Activated gamma-delta T cell treated with Interleukin-2 at 50 U/mL for 16 hours (primary cell): ENCODE measurements at regions not wholly inside any gene's neighbourhood (a gene's known extent, or its start where the extent isn't known, plus 50 kb on each side); places are given as distances from the start of the nearest gene placed in this dataset.

Experiments used
- DNase-seq: peaks from one replicate; pipeline ENCODE4 v3.0.0-alpha.2; 2020

GRCh38 chr13:30026093-30026492, 175.7 kb upstream of the UBL3 start:
- DNase-seq, result no peak

DNA sequence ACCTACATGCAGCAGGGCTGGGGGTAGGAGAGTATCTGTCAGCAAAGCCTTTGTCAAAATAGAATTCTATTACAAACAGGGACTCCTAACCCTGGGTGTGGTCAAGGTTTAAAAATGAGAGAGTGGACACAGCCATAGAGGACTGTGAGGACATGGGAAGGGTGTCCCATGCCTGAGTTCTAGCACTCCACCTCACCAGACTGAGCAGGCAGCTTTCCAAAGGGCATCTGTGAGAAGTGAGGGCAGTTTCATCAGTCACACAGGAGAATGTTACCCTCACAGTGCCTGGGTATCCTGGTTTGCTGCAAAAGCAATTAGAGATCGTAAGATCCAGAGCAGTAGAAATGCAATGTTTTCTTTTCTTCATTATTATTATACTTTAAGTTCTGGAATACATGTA, 174.9 kb upstream of the UBL3 start:
- no peak for DNase-seq

GRCh38 chr13:30024125-30024865, 173.9 kb upstream of the UBL3 start:
- no peak for DNase-seq

- no peak for DNase-seq
Measured at GRCh38 chr13:30023196-30023895, 172.9 kb upstream of the UBL3 start.

- no peak for DNase-seq
Measured at GRCh38 chr13:30022796-30023195, 172.4 kb upstream of the UBL3 start.

- no peak for DNase-seq
Measured at GRCh38 chr13:30022256-30022655, 171.8 kb upstream of the UBL3 start.

DNA sequence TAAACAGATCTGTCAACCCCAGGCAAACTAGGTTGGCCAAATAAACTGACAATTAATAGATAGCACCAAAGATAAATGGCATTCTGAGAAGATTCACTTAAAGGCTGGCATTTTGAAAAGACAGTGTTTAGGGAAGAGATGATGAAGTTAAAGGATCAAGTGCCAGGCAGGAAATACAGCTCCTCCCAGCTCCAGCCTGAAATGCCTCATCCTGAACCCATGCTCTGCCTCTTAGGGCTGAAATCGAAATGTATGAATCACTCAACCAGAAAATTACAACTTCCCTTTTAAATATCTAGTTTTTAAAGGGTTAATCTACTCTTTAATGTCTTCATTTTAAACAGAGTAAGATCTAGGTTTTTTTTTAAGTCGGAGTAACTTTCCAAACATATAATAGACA, 171.2 kb upstream of the UBL3 start:
- no peak for DNase-seq

DNA sequence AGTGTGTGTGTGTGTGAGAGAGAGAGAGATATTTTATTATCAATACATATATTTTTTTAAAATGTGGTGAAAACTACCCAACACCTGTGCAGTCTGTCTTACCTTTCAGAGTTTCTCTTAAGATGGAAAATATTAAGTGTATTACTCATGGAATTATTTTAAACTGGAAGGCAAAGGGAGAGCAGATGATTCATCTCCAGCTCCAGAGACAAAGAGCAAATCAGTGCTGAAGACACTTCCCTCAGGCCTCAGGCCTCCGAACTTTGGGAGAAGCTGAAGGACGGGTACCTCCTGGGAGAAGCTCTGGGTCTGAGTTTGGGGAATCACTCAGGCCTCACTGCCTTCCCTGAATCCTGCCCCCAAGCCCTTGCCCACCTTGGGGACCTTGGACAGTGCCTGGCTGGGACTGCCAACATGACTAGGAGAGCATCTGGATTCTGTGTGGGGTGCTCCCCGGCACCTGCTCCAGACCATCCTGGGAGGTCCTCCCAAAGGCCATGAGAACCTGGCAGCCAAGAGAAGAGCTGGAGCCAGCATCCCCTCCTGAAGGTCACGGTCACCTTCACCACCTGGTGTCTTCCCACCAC, 170.4 kb upstream of the UBL3 start:
- no peak for DNase-seq

DNA sequence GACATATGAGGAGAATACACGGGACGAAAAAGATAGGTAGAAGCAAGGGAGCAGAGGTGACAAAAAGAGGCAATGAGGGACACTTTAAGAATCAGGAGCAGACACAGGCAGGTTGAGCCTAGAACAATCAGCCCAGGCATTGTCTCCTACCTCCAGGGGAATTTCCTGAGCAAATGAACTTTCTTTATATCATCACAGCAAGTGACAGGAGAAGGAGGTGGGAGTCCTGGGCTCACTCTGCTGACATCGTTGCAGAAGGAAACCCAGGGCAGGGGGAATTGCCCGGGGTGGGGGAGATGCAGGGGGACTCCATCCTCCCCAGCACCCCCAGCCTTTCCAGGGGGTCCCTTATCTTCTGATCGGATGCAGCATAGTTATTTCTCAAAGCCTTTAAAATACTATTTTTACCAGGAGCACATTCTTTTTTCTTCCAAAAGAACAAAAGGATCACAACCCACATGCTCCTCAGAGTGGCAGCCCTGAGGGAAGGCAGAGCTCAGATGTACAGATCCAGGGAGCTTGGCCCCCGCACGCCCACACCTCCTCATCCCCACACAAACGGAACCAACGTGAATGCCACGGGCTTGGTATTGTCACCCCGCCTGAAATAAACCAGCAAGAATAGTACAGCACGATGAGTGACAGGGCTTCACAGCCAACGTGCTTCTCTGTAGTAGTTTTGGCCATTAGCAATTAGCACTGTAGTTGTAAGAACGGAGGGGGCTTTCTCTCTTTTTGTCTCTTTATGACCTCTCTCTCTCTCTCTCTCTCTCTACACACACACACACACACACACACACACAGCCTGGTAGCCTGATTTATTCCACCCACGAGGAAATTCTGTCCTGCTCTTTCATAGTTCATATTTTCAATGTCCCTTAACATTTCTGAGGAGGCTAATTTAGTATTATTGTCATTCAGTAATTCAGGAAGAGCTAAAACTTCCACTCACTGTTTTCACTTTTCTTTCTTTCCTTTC, 169.5 kb upstream of the UBL3 start:
- no peak for DNase-seq

GRCh38 chr13:30017880-30018279, 167.5 kb upstream of the UBL3 start:
- no peak for DNase-seq

DNA sequence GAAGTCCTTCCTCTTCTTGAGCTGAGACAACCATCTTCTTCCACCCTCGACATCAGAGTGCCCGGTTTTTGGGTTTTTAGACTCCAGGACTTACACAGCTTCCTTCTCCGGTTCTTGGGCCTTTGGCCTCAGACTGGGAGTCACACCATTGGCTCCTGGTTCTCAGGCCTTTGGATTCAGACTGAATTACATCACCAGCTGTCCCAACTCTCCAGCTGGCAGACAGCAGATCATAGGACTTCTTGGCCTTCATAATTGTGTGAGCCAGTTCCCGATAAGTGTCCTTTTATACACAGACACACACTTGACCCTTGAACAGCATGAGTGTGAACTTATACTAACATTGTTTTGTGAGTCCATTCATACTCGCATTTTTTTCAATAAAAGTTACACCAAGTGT, 166.0 kb upstream of the UBL3 start:
- no peak for DNase-seq

- no peak for DNase-seq
Measured at GRCh38 chr13:30009411-30009810, 159.0 kb upstream of the UBL3 start.

GRCh38 chr13:30006246-30006645, 155.8 kb upstream of the UBL3 start:
- no peak for DNase-seq

DNA sequence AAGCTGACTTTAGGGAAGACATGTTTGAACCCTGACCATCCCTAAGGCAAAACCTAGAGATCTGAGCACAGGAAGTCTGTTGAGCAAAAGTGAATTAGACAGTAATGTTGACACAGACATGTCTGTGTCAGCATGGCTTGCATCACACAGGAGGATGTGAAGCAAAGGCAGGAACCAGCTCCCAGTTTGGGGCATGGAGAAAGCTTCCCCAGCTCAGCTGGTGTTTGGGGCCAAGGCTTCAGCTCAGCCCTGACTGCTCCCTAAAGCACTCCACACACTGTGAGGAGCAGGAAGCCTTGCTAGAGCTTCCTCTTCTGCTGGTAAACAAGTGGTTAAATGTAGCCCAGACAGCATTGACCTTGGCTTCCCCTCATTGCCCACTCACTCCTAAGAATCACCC, 153.8 kb upstream of the UBL3 start:
- DNase-seq, result no peak

DNA sequence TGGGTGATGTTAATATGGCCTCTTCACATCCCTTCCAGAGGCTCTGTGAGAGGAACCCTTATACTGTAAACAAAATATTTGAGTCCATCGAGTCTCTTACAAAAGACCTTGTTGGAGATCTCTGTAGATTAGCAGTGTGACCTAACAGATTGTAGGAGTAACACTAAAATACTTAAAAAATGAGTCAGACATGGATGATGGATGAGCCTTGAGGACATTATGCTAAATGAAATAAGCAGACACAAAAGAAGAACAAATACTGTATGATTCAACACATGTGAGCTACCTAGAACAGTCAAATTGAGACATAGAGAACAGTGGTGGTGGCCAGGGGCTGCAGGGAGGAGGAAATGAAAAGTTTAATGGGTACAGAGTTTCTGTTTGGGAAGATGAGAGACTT, 152.2 kb upstream of the UBL3 start:
- DNase-seq, result no peak

GRCh38 chr13:30000370-30000765, 150.0 kb upstream of the UBL3 start:
- no peak for DNase-seq

DNA sequence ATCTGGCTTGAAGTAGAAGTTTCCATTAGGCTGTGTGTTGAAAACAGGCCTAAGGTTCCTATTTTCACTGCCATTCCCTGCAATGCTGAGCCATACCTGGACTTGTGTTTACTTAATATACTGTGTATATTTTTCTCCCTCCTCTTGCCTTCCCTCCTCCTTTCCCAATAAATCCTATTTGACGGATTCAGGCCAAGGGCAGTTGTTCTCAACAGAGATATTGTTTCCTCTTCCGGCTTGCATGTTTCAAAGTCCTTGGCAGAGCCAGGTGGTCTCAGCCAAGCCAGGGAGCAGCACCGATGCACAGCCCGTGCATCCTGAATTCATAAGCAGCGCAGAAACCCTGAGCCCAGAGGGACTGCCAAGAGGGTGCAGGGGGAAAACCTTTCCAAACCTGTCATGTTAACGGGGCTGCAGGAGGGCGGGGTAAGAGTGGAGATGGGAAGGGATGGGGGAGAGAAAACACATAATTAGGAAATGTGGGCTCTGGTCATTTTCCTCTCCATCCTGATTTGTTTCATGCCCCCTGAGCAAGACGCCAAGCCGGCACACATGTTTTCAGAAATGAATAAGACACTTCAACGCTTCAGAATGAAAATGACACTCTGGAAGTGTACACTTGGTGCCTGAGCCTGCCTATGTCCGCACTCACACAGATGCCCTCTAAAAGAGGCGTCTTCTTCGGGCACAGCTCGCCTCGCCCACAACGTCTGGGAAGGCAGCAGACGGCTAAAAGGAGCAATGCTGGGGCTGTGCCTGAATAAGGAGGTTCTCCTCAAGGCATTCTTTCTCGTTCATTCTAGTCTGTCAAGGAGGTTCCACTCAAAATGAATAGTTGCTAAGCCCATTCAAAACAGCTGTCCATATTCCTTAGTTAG, 149.3 kb upstream of the UBL3 start:
- DNase-seq, result no peak

DNA sequence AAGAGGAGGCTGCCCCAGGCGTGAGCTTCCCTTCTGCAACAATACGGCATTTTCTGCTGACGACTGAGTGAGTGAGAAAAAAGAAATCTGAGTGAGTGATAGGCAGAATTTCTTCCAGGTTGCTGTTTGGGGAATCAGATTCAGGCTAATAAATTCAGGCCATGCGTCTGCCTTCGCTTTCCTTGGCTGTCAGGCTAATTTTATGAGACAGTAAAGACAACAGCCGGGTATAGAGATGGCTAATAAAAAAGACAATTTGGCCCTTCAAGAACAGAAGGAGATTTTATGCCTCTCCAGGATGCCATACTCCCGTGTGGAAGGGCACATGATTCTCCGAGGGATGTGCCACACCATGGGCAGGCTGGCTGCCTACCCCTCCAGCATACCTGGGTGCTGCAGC, 145.9 kb upstream of the UBL3 start:
- DNase-seq, result no peak

GRCh38 chr13:29994911-29995595, 144.6 kb upstream of the UBL3 start:
- no peak for DNase-seq

- DNase-seq, result no peak
Measured at GRCh38 chr13:29993716-29994488, 143.5 kb upstream of the UBL3 start.

GRCh38 chr13:29993196-29993595, 142.8 kb upstream of the UBL3 start:
- DNase-seq, result no peak
